ENCODE measurements at regions not wholly inside any gene's neighbourhood (a gene's known extent, or its start where the extent isn't known, plus 50 kb on each side); places are given as distances from the start of the nearest gene placed in this dataset.

- no TSS peak for BruUV-seq (replicated peaks)
- Histone ChIP-seq H4K20me1 (ENCODE audit: insufficient read depth, low read length) (no peaks in the 10 kb centered on the region), H3K4me2 (ENCODE audit: low read depth, low read length) (no peak overlapping the region), H3K79me2 (ENCODE audit: insufficient read depth, low read length) (no peaks in the 10 kb centered on the region), H3K4me3 (replicated peaks in 1 of 3; ENCODE audit: insufficient read depth in 1 of 3, low read depth in 2 of 3, low read length in 3 of 3) (no peak overlapping the region), H3K4me1 (ENCODE audit: insufficient read depth, low read length) (no peaks in the 10 kb centered on the region), H3K9me3 (ENCODE audit: low read length) (no peaks in the 10 kb centered on the region), H2AFZ (ENCODE audit: low read length) (no peak overlapping the region), H3K27me3 (ENCODE audit: control insufficient read depth in 1 of 2, insufficient read depth in 2 of 2, low read length in 2 of 2) (no peaks in the 10 kb centered on the region), H3K9ac (ENCODE audit: insufficient read depth, low read depth, low read length) (no peak overlapping the region), H3K27ac (ENCODE audit: extremely low read length, insufficient read depth, low read length) (no peak overlapping the region), H3K36me3 (replicated peaks in 1 of 2; ENCODE audit: control insufficient read depth in 1 of 2, insufficient read depth in 2 of 2, low read length in 2 of 2) (no peaks in the 10 kb centered on the region)
- TF ChIP-seq FOXA1 (IDR thresholded peaks at IDR 0.05) = no peak
- TF ChIP-seq FOXA1 (CRISPR knock-in tag; IDR thresholded peaks at IDR 0.05) = no peak
- no peak for TF ChIP-seq ATF7 (IDR thresholded peaks at IDR 0.05)
- no peak for TF ChIP-seq ATF7 (CRISPR knock-in tag; IDR thresholded peaks at IDR 0.05)
- no peak for TF ChIP-seq GRHL1 (CRISPR knock-in tag; conservative IDR thresholded peaks at IDR 0.05)
- POLR2A ChIA-PET = no interaction called here
- FAIRE-seq (no peak), DNase-seq (ENCODE audit: low spot score) (no peak), ATAC-seq (no peak)
- 0% methylated on average over 1 of the region's 1 CpG for WGBS (ENCODE audit: low lambda C conversion rate)
- intact Hi-C loops (cut with micrococcal nuclease; ENCODE audit: unreplicated experiment) (no loop called here), in situ Hi-C loops (cut with HindIII; ENCODE audit: extremely low pct_ligation_motif_present, low pct_unique_long_range_greater_than_20kb) (no loop called here)
- CTCF ChIA-PET (ENCODE audit: low intra/inter-chr PET ratio, low total read pairs) = no interaction called here
Measured at GRCh38 chr5:41656597-41656996, 146.2 kb upstream of the PLCXD3 start.

GRCh38 chr5:41650131-41650530 lies 139.7 kb upstream of the PLCXD3 start:
- intact Hi-C loops (cut with micrococcal nuclease; ENCODE audit: unreplicated experiment) = no loop called here
- FAIRE-seq = no peak
- CTCF ChIA-PET (ENCODE audit: low intra/inter-chr PET ratio, low total read pairs) = no interaction called here
- TF ChIP-seq ZNF510 (CRISPR knock-in tag; IDR thresholded peaks at IDR 0.05; ENCODE audit: low read depth) (no peak), ZNF691 (CRISPR knock-in tag; IDR thresholded peaks at IDR 0.05; ENCODE audit: borderline replicate concordance, low read depth) (no peak), ZNF710 (CRISPR knock-in tag; IDR thresholded peaks at IDR 0.05; ENCODE audit: borderline replicate concordance) (no peak), MLLT10 (CRISPR knock-in tag; IDR thresholded peaks at IDR 0.05) (no peak), CSRNP2 (CRISPR knock-in tag; conservative IDR thresholded peaks at IDR 0.05; ENCODE audit: low read depth) (no peak), ZFAT (CRISPR knock-in tag; conservative IDR thresholded peaks at IDR 0.05) (no peak), ZNF235 (CRISPR knock-in tag; IDR thresholded peaks at IDR 0.05; ENCODE audit: borderline replicate concordance) (no peak)

More at GRCh38 chr5:41650131-41650530, 139.7 kb upstream of the PLCXD3 start:
- Histone ChIP-seq H3K27ac (ENCODE audit: extremely low read length, insufficient read depth, low read length) (no peak overlapping the region), H3K4me3 (replicated peaks in 1 of 3; ENCODE audit: insufficient read depth in 1 of 3, low read depth in 2 of 3, low read length in 3 of 3) (no peak overlapping the region), H3K9ac (ENCODE audit: insufficient read depth, low read depth, low read length) (no peak overlapping the region), H2AFZ (ENCODE audit: low read length) (no peak overlapping the region), H3K79me2 (ENCODE audit: insufficient read depth, low read length) (no peaks in the 10 kb centered on the region), H3K27me3 (ENCODE audit: control insufficient read depth in 1 of 2, insufficient read depth in 2 of 2, low read length in 2 of 2) (no peaks in the 10 kb centered on the region; a peak in 2 of 5 replicates), H3K36me3 (replicated peaks in 1 of 2; ENCODE audit: control insufficient read depth in 1 of 2, insufficient read depth in 2 of 2, low read length in 2 of 2) (no peaks in the 10 kb centered on the region), H3K4me2 (ENCODE audit: low read depth, low read length) (no peak overlapping the region), H4K20me1 (ENCODE audit: insufficient read depth, low read length) (no peaks in the 10 kb centered on the region), H3K4me1 (ENCODE audit: insufficient read depth, low read length) (no peaks in the 10 kb centered on the region), H3K9me3 (ENCODE audit: low read length) (no peaks in the 10 kb centered on the region)
- BruUV-seq (replicated peaks) = no TSS peak
- WGBS (ENCODE audit: low lambda C conversion rate) = 46% methylated on average over 6 of the region's 6 CpGs
- POLR2A ChIA-PET = no interaction called here
- no peak for ATAC-seq
- no peak for DNase-seq (ENCODE audit: low spot score)
- in situ Hi-C loops (cut with HindIII; ENCODE audit: extremely low pct_ligation_motif_present, low pct_unique_long_range_greater_than_20kb) = no loop called here
